ENCODE measurements at regions not wholly inside any gene's neighbourhood (a gene's known extent, or its start where the extent isn't known, plus 50 kb on each side); places are given as distances from the start of the nearest gene placed in this dataset.

DNA sequence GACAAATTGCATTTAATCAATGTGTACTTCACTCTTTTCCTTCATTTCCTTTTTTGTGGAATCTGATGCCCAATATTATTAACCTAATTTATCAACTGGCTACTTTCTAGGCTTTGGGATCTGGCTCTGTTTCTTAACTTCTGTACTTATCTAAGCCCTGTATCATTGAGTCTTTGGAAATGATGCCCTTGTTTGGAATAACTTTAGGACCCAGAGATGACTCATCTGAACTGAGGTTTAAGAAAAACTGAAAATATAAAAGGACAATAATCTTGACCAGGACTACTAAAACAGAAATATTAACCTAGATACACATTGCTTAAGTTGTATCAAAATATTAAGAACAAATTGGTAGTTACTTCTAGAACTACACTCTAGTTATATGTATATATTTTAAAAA, 600.8 kb downstream of the CPS1 start:
- H3K4me3 ChIP-seq (ENCODE audit: low read depth, low read length) = no peak overlapping the region
- TF ChIP-seq, protein P1, sequence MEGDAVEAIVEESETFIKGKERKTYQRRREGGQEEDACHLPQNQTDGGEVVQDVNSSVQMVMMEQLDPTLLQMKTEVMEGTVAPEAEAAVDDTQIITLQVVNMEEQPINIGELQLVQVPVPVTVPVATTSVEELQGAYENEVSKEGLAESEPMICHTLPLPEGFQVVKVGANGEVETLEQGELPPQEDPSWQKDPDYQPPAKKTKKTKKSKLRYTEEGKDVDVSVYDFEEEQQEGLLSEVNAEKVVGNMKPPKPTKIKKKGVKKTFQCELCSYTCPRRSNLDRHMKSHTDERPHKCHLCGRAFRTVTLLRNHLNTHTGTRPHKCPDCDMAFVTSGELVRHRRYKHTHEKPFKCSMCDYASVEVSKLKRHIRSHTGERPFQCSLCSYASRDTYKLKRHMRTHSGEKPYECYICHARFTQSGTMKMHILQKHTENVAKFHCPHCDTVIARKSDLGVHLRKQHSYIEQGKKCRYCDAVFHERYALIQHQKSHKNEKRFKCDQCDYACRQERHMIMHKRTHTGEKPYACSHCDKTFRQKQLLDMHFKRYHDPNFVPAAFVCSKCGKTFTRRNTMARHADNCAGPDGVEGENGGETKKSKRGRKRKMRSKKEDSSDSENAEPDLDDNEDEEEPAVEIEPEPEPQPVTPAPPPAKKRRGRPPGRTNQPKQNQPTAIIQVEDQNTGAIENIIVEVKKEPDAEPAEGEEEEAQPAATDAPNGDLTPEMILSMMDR (IDR thresholded peaks at IDR 0.05; ENCODE audit: low read depth, low read length, missing control alignments) = no peak
- DNase-seq (ENCODE audit: low read depth) = no peak
- in situ Hi-C loops (cut with HindIII; ENCODE audit: low sequenced_read_pairs) = loop anchor here (5.0 kb wide), 1 partner anchor 75 kb away; no protein-coding TSS in a partner anchor

DNA sequence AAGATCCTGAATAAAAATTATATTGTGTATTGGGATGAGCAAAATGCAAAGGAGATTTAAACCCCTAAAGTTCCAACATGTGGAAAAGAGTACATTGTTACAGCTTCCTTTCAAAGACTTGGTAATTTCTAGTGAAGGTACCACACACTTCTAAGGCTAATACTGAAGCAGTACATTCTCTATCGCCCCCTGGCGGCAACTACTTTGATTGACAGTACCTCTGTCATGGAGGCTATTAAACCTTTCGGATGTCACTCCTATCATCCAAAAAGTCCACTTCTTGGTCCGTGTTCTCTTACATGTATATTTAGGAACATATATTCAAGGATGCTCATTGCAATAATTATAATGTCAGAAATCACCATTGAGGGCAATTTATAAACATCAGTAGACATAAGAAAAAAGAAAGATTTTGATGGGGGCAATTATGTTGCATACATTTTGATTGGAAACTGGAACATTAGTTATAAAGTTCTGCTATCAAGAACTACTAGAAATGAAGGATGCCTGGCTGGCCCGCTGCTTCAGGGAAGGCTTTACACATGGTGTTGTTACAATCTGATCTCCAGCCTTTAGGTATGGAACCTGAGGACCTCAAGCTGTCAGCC, 601.6 kb downstream of the CPS1 start:
- peak; percentile 62 for DNase-seq (ENCODE audit: low read depth)
- TF ChIP-seq, protein P1 (IDR thresholded peaks at IDR 0.05; ENCODE audit: low read depth, low read length, missing control alignments) = peak; percentile 85
- in situ Hi-C loops (cut with HindIII; ENCODE audit: low sequenced_read_pairs) = loop anchor here (5.0 kb wide), 1 partner anchor 76 kb away; no protein-coding TSS in a partner anchor
- H3K4me3 ChIP-seq (ENCODE audit: low read depth, low read length) = no peak overlapping the region

DNA sequence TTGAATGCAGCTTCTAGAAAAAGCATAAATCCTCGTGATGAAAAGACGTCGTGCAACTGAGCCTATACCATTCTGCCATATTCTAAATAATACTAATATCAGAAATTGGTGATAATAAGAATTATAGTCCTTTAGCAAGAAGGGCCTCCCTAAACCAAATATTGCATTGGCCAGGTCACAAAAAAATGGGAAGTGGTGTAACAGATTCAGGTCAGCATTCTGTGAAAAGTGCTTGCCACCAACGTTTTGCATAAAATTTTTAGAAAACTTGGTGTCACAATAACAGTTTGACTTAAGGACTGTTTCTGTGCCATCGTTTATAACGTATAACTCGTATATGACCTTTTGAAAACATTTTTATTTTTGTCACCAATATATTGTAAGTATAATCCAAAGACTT, 603.6 kb downstream of the CPS1 start:
- no peak for DNase-seq (ENCODE audit: low read depth)
- H3K4me3 ChIP-seq (ENCODE audit: low read depth, low read length) = no peak overlapping the region
- in situ Hi-C loops (cut with HindIII; ENCODE audit: low sequenced_read_pairs) = loop anchor here (5.0 kb wide), 1 partner anchor 78 kb away; no protein-coding TSS in a partner anchor
- TF ChIP-seq, protein P1 (IDR thresholded peaks at IDR 0.05; ENCODE audit: low read depth, low read length, missing control alignments) = no peak

DNA sequence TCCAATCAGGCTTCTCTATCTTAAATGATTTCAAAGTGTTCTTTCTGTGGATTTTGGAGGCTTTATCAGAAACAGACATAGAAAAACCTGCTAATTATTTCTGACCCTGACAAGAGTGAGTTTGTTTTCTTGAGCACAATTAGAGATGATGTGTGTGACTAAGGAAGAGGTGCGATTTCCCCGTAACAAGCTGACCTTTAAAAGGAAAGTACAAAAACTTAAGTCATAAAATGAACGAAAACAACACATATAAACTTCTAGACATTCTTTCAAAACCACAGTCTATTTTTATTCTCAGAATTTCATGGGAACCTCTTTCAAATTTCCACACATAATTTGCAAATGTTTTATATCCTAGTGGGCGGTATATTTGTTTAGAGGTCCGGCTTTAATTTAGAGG, 604.8 kb downstream of the CPS1 start:
- in situ Hi-C loops (cut with HindIII; ENCODE audit: low sequenced_read_pairs) = no loop called here
- DNase-seq (ENCODE audit: low read depth) = peak; percentile 5
- TF ChIP-seq, protein P1 (IDR thresholded peaks at IDR 0.05; ENCODE audit: low read depth, low read length, missing control alignments) = no peak
- H3K4me3 ChIP-seq (ENCODE audit: low read depth, low read length) = no peak overlapping the region

DNA sequence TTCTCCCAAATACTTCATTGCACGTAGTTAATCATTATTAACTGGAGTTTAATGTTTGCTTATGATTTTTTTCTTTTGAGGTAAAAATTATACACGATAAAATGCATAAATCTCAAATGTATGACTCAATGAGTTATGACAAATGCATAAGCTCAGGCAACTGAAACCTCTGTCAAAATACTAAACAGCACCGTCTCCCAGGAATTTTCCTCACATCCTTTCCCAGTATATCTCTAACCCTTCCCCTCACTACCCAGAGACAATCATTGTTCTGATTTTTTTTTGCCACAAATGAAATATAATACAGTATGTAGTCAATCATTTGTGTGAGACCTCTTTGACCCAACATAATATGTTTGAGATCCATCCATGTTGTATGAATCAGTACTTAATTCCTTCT, 606.5 kb downstream of the CPS1 start:
- in situ Hi-C loops (cut with HindIII; ENCODE audit: low sequenced_read_pairs) = no loop called here
- no peak overlapping the region for H3K4me3 ChIP-seq (ENCODE audit: low read depth, low read length)
- DNase-seq (ENCODE audit: low read depth) = no peak
- TF ChIP-seq, protein P1 (IDR thresholded peaks at IDR 0.05; ENCODE audit: low read depth, low read length, missing control alignments) = no peak

DNA sequence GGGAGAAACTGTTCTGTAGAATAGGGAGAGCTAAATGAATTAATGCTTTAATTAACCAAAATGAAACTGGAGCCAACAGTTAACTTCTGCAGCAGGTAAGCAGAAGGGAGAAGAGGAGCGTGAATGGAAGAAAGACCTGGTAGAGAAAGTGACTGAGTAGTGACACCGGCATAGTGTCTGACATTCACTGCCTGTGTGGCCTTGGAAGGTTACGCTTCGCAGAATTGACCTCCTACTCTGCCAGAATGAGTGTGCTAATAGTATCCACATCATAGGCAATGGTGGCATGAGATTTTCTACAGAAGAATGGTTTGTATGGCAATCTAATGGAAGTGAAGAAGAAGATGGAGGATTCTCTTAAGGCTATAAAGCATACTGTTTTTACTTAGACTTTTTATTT, 614.4 kb downstream of the CPS1 start:
- in situ Hi-C loops (cut with HindIII; ENCODE audit: low sequenced_read_pairs) = no loop called here
- TF ChIP-seq, protein P1 (IDR thresholded peaks at IDR 0.05; ENCODE audit: low read depth, low read length, missing control alignments) = no peak
- DNase-seq (ENCODE audit: low read depth) = no peak
- H3K4me3 ChIP-seq (ENCODE audit: low read depth, low read length) = no peak overlapping the region
